Adrenal gland (tissue), 9 donors: ENCODE measurements at regions not wholly inside any gene's neighbourhood (a gene's known extent, or its start where the extent isn't known, plus 50 kb on each side); places are given as distances from the start of the nearest gene placed in this dataset.

Experiments
- DNase-seq, 7 donors: peaks; one replicate each; pipeline ENCODE4 v3.0.0-alpha.2; 2019 to 2020
- H3K27ac ChIP-seq, 5 donors: fragments of 200-600 bp; sonication (generic) in 4 of 5; 1 replicate in 3 of 5; 2 replicates in 2 of 5; pipeline versions ENCODE4 v1.5.1 to v1.8.0; 2016 to 2020; ENCODE audit warnings: mild to moderate bottlenecking in 1 of 5
- H3K27me3 ChIP-seq: fragments of 200-600 bp; 2 replicates; pipeline ENCODE4 v1.8.0; 2021
- H3K36me3 ChIP-seq, 2 donors: fragments of 200-600 bp; replicated peaks in 1 of 2; 1 replicate in 1 of 2; 2 replicates in 1 of 2; pipeline versions ENCODE4 v1.5.1 to v1.8.0; 2018 to 2022
- H3K4me1 ChIP-seq, 2 donors: fragments of 200-600 bp; replicated peaks in 1 of 2; 1 replicate in 1 of 2; 2 replicates in 1 of 2; pipeline versions ENCODE4 v1.5.1 to v1.8.0; 2018 to 2021
- H3K4me3 ChIP-seq, 4 donors: fragments of 200-600 bp; sonication (generic) in 3 of 4; one replicate each; pipeline ENCODE4 v1.5.1; 2016 to 2018
- H3K9me3 ChIP-seq, 3 donors: fragments of 200-600 bp; sonication (generic) in 1 of 3; replicated peaks in 1 of 3; 1 replicate in 2 of 3; 2 replicates in 1 of 3; pipeline versions ENCODE4 v1.5.1 to v1.8.0; 2016 to 2021
- POLR2A ChIP-seq, 2 donors: fragments of 450-650 bp; IDR thresholded peaks; one replicate each; pipeline ENCODE4 v1.6.1; 2017; ENCODE audit warnings: antibody characterized with exemption in 2 of 2, mild to moderate bottlenecking in 2 of 2, moderate library complexity in 1 of 2
- WGBS, 4 donors: extraction: QIAGEN DNeasy Blood & Tissue Kit in 2 of 4; methylation state at CpG; one replicate each; pipeline versions ENCODE4 v1.1.5 to v1.1.7; 2013 to 2017; 5-methylcytosine and 5-hydroxymethylcytosine counted together
- intact Hi-C, 2 donors: fragments of 100-400 bp; cut with DNase I; formaldehyde crosslinking; loops; one replicate each; pipeline versions ENCODE4 v1.14.1 to v1.15.0; 2022 to 2023
- TF ChIP-seq, protein P1 (sequence below), 6 experiments: fragments of 450-650 bp in 4 of 6; fragments of 200-600 bp in 2 of 6; sonication (generic) in 1 of 6; IDR thresholded peaks; 1 replicate in 5 of 6; 2 replicates in 1 of 6; pipeline versions ENCODE4 v1.5.1 to v1.8.0; 2016 to 2021; ENCODE audit warnings: antibody characterized with exemption in 6 of 6, mild to moderate bottlenecking in 2 of 6, moderate library complexity in 1 of 6
- donor health status: healthy with polysubstance abuse.
- donor health status: Bipolar disorder and iron deficiency.
- donor health status: DM: yes; HTN: yes; CAD: no.
- donor health status: DM: no; HTN: no; CAD: no.
- donor health status: DM: no; HTN: no; CAD: no.

DNA sequence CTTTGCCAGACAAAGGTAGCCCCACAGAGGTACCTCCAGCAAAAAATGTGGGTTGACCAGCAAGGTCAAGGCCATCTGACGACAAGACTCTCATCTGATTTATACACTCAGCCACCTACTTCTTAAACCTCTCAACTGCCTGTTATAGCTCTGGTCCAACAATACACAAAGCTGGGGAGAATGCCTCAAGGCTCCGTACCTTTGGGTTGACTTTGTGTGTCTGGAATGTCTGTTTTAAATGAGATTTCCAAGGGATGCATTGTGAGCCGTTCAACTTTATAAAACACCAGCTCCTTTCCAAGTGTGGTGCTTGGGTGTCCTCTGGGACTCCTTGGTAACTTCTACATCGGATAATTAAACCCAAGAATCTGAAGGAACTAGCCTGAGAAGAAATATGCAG is 167.0 kb upstream of the RPL34 start:
- DNase-seq: no peak
- Histone ChIP-seq H3K4me1 (no peaks in the 10 kb centered on the region), H3K27me3 (no peaks in the 10 kb centered on the region), H3K36me3 (no peaks in the 10 kb centered on the region), H3K9me3 (no peaks in the 10 kb centered on the region), H3K4me3 (no peak overlapping the region), H3K27ac (no peak overlapping the region)
- TF ChIP-seq, protein P1, sequence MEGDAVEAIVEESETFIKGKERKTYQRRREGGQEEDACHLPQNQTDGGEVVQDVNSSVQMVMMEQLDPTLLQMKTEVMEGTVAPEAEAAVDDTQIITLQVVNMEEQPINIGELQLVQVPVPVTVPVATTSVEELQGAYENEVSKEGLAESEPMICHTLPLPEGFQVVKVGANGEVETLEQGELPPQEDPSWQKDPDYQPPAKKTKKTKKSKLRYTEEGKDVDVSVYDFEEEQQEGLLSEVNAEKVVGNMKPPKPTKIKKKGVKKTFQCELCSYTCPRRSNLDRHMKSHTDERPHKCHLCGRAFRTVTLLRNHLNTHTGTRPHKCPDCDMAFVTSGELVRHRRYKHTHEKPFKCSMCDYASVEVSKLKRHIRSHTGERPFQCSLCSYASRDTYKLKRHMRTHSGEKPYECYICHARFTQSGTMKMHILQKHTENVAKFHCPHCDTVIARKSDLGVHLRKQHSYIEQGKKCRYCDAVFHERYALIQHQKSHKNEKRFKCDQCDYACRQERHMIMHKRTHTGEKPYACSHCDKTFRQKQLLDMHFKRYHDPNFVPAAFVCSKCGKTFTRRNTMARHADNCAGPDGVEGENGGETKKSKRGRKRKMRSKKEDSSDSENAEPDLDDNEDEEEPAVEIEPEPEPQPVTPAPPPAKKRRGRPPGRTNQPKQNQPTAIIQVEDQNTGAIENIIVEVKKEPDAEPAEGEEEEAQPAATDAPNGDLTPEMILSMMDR (IDR thresholded peaks at IDR 0.05): no peak
- TF ChIP-seq POLR2A (IDR thresholded peaks at IDR 0.05): no peak
- 55 to 64% (median 60%) methylated on average over 4 of the region's 4 CpGs for WGBS, 4 donors
- intact Hi-C loops: no loop called here

GRCh38 chr4:108450236-108450898 is 170.0 kb upstream of the RPL34 start:
- no peaks in the 10 kb centered on the region for H3K9me3 ChIP-seq
- H3K27ac ChIP-seq: no peak overlapping the region
- no peak for DNase-seq
- WGBS, 4 donors: 81 to 92% (median 91%) methylated on average over 5 of the region's 5 CpGs
- no peaks in the 10 kb centered on the region for H3K4me1 ChIP-seq
- no peaks in the 10 kb centered on the region for H3K36me3 ChIP-seq
- H3K4me3 ChIP-seq: no peak overlapping the region
- intact Hi-C loops: no loop called here
- no peaks in the 10 kb centered on the region for H3K27me3 ChIP-seq
- TF ChIP-seq, protein P1 (IDR thresholded peaks at IDR 0.05): no peak
- TF ChIP-seq POLR2A (IDR thresholded peaks at IDR 0.05): no peak

DNA sequence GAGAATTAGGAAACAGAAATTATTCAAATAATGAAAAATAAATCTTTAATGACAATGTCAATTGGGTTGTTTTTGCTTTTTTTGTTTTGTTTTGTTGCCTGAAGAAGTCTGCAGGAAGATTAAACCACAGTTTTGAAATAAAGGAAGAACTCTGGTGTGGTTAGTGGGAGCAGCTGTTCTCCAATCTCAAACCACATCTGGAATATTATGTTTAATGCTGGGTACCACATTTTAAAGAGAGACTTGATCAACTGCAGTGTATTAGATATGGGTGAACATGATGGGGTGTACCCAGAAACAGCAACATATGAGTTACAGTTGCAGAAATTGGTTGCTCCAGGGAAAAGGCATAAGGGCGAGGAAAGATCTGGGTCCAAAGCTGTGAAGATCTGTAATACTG is 171.2 kb upstream of the RPL34 start:
- no peak overlapping the region for H3K4me3 ChIP-seq
- WGBS, 4 donors: 77 to 97% (median 91%) methylated on average over 1 of the region's 1 CpG
- H3K9me3 ChIP-seq: no peaks in the 10 kb centered on the region
- TF ChIP-seq, protein P1 (IDR thresholded peaks at IDR 0.05): no peak
- TF ChIP-seq POLR2A (IDR thresholded peaks at IDR 0.05): no peak
- H3K27ac ChIP-seq: no peak overlapping the region
- intact Hi-C loops: no loop called here
- H3K27me3 ChIP-seq: no peaks in the 10 kb centered on the region
- no peaks in the 10 kb centered on the region for H3K4me1 ChIP-seq
- no peak for DNase-seq
- no peaks in the 10 kb centered on the region for H3K36me3 ChIP-seq

- 71 to 84% (median 74%) methylated on average over 5 to 7 of the region's 7 CpGs for WGBS, 4 donors
- DNase-seq: no peak
- H3K36me3 ChIP-seq: no peaks in the 10 kb centered on the region
- H3K27me3 ChIP-seq: no peaks in the 10 kb centered on the region
- no peaks in the 10 kb centered on the region for H3K9me3 ChIP-seq
- no peak for TF ChIP-seq POLR2A (IDR thresholded peaks at IDR 0.05)
- TF ChIP-seq, protein P1 (IDR thresholded peaks at IDR 0.05): no peak
- no peak overlapping the region for H3K27ac ChIP-seq
- no peaks in the 10 kb centered on the region for H3K4me1 ChIP-seq
- intact Hi-C loops: no loop called here
- no peak overlapping the region for H3K4me3 ChIP-seq
These were observed 173.8 kb upstream of the RPL34 start for GRCh38 chr4:108446556-108446955.
